ENCODE measurements at regions not wholly inside any gene's neighbourhood (a gene's known extent, or its start where the extent isn't known, plus 50 kb on each side); places are given as distances from the start of the nearest gene placed in this dataset.

DNA sequence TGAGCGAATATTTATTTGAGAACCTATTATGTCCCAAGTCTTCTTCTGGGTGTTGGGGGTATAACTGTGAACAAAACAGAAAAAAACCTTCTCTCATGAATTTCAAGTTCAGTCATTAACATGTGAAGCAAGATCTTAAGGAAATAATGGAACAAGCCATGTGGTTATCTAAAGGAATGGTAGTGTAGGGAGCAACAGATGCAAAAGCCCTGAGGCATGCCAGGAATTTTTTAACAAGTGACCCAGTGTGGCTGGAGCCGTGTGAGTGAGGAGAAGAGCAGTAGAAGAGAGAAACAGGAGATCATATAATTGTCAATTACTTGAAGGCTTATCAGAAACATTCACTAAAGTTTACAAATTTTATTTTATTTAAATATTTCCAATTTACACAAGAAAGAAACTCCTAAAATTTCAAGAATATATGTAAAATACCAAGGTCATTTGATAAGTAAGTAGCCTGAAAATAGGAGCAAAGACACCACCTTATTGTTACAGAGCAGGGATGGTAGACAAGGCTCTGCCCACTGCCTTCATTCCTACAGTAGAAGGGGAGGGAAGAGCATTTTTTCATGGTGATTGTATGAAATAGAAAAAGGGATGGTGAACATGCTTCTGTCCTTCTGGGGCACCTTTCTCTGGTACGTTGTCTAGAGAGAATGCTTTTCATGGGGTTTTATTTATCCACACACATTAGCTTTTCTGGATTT lies 345.1 kb downstream of the PLOD2 start:
- TF ChIP-seq, protein P1, sequence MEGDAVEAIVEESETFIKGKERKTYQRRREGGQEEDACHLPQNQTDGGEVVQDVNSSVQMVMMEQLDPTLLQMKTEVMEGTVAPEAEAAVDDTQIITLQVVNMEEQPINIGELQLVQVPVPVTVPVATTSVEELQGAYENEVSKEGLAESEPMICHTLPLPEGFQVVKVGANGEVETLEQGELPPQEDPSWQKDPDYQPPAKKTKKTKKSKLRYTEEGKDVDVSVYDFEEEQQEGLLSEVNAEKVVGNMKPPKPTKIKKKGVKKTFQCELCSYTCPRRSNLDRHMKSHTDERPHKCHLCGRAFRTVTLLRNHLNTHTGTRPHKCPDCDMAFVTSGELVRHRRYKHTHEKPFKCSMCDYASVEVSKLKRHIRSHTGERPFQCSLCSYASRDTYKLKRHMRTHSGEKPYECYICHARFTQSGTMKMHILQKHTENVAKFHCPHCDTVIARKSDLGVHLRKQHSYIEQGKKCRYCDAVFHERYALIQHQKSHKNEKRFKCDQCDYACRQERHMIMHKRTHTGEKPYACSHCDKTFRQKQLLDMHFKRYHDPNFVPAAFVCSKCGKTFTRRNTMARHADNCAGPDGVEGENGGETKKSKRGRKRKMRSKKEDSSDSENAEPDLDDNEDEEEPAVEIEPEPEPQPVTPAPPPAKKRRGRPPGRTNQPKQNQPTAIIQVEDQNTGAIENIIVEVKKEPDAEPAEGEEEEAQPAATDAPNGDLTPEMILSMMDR (IDR thresholded peaks at IDR 0.05), result no peak
- no peak for TF ChIP-seq POLR2AphosphoS5 (IDR thresholded peaks at IDR 0.05)
- TF ChIP-seq POLR2A (IDR thresholded peaks at IDR 0.05), result no peak
- TF ChIP-seq EP300 (IDR thresholded peaks at IDR 0.05), result no peak

Measured in sigmoid colon (tissue), 4 donors.